ENCODE measurements at regions not wholly inside any gene's neighbourhood (a gene's known extent, or its start where the extent isn't known, plus 50 kb on each side); places are given as distances from the start of the nearest gene placed in this dataset.

DNA sequence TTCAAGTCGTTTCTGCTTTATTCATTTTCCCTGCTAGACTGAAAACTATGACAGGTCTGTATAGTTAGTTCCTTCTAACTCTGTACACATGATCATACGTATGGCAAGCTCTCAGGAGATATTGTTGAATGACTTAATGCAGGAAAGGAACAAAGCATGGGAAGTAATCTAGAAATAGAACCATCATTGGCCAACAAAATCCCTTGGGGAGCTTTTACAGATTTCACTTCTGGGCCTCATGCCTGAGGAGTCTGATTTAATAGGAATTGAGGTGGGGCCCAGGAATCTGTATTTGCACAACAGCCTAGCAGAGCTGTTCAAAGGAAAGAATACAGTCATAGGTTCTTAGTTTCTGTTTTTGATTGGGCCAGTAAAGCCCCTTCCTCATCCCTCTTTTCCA lies 229.2 kb downstream of the MAP2K6 start:
- TF ChIP-seq CTCF (IDR thresholded peaks at IDR 0.05; ENCODE audit: low read depth, low read length) = no peak
- TF ChIP-seq EZH2phosphoT487 (IDR thresholded peaks at IDR 0.05; ENCODE audit: low read depth) = no peak
